ENCODE measurements at regions not wholly inside any gene's neighbourhood (a gene's known extent, or its start where the extent isn't known, plus 50 kb on each side); places are given as distances from the start of the nearest gene placed in this dataset.

- no peak overlapping the region for H3K4me3 Mint-ChIP-seq
- ATAC-seq (ENCODE audit: poor library complexity) (no peak), DNase-seq (no peak)
- H3K4me1 Mint-ChIP-seq (ENCODE audit: low read depth): no peaks in the 10 kb centered on the region
- H3K9me3 ChIP-seq (ENCODE audit: control insufficient read depth in 1 of 2, insufficient read depth in 1 of 2, low read length in 2 of 2): peaks cover 0 to 14% of the 10 kb centered on the region in 2 experiments
- no peak overlapping the region for H3K27ac Mint-ChIP-seq
- ChIA-PET POLR2A (no interaction called here), CTCF (no interaction called here)
- TF ChIP-seq, protein P1, sequence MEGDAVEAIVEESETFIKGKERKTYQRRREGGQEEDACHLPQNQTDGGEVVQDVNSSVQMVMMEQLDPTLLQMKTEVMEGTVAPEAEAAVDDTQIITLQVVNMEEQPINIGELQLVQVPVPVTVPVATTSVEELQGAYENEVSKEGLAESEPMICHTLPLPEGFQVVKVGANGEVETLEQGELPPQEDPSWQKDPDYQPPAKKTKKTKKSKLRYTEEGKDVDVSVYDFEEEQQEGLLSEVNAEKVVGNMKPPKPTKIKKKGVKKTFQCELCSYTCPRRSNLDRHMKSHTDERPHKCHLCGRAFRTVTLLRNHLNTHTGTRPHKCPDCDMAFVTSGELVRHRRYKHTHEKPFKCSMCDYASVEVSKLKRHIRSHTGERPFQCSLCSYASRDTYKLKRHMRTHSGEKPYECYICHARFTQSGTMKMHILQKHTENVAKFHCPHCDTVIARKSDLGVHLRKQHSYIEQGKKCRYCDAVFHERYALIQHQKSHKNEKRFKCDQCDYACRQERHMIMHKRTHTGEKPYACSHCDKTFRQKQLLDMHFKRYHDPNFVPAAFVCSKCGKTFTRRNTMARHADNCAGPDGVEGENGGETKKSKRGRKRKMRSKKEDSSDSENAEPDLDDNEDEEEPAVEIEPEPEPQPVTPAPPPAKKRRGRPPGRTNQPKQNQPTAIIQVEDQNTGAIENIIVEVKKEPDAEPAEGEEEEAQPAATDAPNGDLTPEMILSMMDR (IDR thresholded peaks at IDR 0.05): no peak
- intact Hi-C loops (cut with DNase I, micrococcal nuclease): no loop called here
- no peaks in the 10 kb centered on the region for H3K9me3 Mint-ChIP-seq
- peaks cover 0 to 1% of the 10 kb centered on the region in 2 experiments for H3K27me3 ChIP-seq (ENCODE audit: control insufficient read depth in 1 of 2, insufficient read depth in 2 of 2, low read length in 2 of 2)
- H3K4me1 ChIP-seq (ENCODE audit: insufficient read depth, low read length): no peaks in the 10 kb centered on the region
- no peaks in the 10 kb centered on the region for H3K36me3 Mint-ChIP-seq (ENCODE audit: low read depth)
- H3K4me3 ChIP-seq (ENCODE audit: low read length): no peak overlapping the region
- no peak overlapping the region for H3K27ac ChIP-seq (ENCODE audit: low read depth in 1 of 2, low read length in 2 of 2)
- H3K27me3 Mint-ChIP-seq: peaks cover 4% of the 10 kb centered on the region
- H3K36me3 ChIP-seq (ENCODE audit: insufficient read depth, low read length): no peaks in the 10 kb centered on the region
These were observed 137.3 kb downstream of the MYCN start for GRCh38 chr2:16077601-16078000.

DNA sequence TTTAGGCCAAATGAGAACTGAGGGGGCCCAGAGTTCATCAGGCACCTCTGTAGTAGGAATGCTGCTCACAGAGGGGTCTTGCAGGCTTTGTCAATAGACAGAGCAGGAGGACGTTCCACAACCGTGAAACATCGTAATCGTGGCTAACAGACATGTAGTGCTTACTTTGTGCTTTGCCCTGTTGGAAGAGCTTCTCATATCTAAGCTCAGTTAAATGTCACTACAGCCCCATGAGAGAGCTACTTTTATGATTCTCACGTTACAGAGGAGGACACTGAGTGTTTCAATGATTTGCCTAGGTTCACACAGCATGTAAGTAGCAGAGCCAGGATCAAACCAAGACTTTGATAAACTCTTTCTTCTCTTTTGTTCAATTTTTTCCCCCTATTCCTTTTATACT lies 136.6 kb downstream of the MYCN start:
- H3K4me1 Mint-ChIP-seq (ENCODE audit: low read depth): no peaks in the 10 kb centered on the region
- TF ChIP-seq, protein P1 (IDR thresholded peaks at IDR 0.05): no peak
- no peak overlapping the region for H3K4me3 Mint-ChIP-seq
- H3K27me3 Mint-ChIP-seq: peaks cover 2% of the 10 kb centered on the region
- Histone ChIP-seq H3K4me1 (ENCODE audit: insufficient read depth, low read length) (no peaks in the 10 kb centered on the region), H3K36me3 (ENCODE audit: insufficient read depth, low read length) (no peaks in the 10 kb centered on the region), H3K4me3 (ENCODE audit: low read length) (no peak overlapping the region), H3K27me3 (ENCODE audit: control insufficient read depth in 1 of 2, insufficient read depth in 2 of 2, low read length in 2 of 2) (no peaks in the 10 kb centered on the region), H3K9me3 (ENCODE audit: control insufficient read depth in 1 of 2, insufficient read depth in 1 of 2, low read length in 2 of 2) (peaks cover 0 to 11% of the 10 kb centered on the region in 2 experiments), H3K27ac (ENCODE audit: low read depth in 1 of 2, low read length in 2 of 2) (no peak overlapping the region)
- intact Hi-C loops (cut with DNase I, micrococcal nuclease): no loop called here
- ATAC-seq (ENCODE audit: poor library complexity) (no peak), DNase-seq (no peak)
- H3K9me3 Mint-ChIP-seq: no peaks in the 10 kb centered on the region
- no peaks in the 10 kb centered on the region for H3K36me3 Mint-ChIP-seq (ENCODE audit: low read depth)
- no peak overlapping the region for H3K27ac Mint-ChIP-seq
- ChIA-PET CTCF (no interaction called here), POLR2A (no interaction called here)

DNA sequence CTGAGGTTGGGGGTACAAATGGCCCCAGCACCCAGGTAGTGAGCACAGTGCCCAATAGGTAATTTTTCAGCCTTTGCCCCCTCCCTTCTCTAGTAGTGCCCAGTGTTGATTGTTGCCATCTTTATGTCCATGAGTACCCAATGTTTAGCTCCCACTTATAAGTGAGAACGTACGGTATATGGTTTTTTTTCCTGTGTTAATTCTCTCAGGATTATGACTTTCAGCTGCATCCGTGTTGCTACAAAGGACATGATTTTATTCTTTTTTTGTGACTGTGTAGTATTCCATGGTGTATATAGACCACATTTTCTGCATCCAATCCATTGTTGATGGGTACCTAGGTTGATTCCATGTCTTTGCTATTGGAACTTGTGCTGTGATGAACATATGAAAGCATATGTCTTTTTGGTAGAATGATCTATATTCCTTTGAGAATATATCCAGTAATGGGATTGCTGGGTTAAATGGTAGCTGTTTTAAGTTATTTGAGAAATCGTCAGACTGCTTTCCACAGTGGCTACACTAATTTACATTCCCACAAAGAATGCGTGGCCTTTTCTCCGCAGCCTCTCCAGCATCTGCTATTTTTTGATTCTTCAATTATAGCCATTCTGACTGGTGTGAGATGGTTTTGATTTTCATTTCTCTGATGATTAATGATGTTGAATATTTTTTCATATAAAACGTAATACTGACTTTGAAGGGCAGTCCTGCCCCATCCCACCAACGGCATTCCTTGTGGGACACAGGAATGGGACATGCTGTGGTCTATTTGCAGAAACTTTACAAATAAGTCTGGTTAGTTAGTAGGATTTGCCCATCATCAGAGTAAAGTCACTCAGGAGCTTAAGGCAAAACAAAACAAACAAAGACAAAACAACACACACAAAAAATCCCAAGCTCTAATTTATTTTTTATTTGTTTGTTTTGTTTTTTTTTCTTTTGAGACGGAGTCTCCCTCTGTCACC lies 135.0 kb downstream of the MYCN start:
- Mint-ChIP-seq H3K36me3 (ENCODE audit: low read depth) (no peaks in the 10 kb centered on the region), H3K9me3 (no peaks in the 10 kb centered on the region), H3K4me3 (no peak overlapping the region), H3K27ac (no peak overlapping the region), H3K27me3 (no peaks in the 10 kb centered on the region), H3K4me1 (ENCODE audit: low read depth) (no peaks in the 10 kb centered on the region)
- Histone ChIP-seq H3K27me3 (ENCODE audit: control insufficient read depth in 1 of 2, insufficient read depth in 2 of 2, low read length in 2 of 2) (no peaks in the 10 kb centered on the region), H3K4me1 (ENCODE audit: insufficient read depth, low read length) (no peaks in the 10 kb centered on the region), H3K27ac (ENCODE audit: low read depth in 1 of 2, low read length in 2 of 2) (no peak overlapping the region), H3K9me3 (ENCODE audit: control insufficient read depth in 1 of 2, insufficient read depth in 1 of 2, low read length in 2 of 2) (peaks cover 0 to 14% of the 10 kb centered on the region in 2 experiments), H3K4me3 (ENCODE audit: low read length) (no peak overlapping the region), H3K36me3 (ENCODE audit: insufficient read depth, low read length) (no peaks in the 10 kb centered on the region)
- DNase-seq (no peak), ATAC-seq (ENCODE audit: poor library complexity) (no peak)
- ChIA-PET CTCF (no interaction called here), POLR2A (no interaction called here)
- TF ChIP-seq, protein P1 (IDR thresholded peaks at IDR 0.05): no peak
- intact Hi-C loops (cut with DNase I, micrococcal nuclease): no loop called here
